K562 (cell line): ENCODE measurements at regions not wholly inside any gene's neighbourhood (a gene's known extent, or its start where the extent isn't known, plus 50 kb on each side); places are given as distances from the start of the nearest gene placed in this dataset.

Experiments
- DMBX1 ChIP-seq: fragments of 250-450 bp; sonication (Bioruptor Pico); IDR thresholded peaks from 2 replicates; pipeline ENCODE4 v1.8.0; 2022; ENCODE audit warnings: inconsistent platforms, mild to moderate bottlenecking, moderate library complexity, borderline replicate concordance
- HMGN3 ChIP-seq: IDR thresholded peaks from 2 replicates; pipeline ENCODE4 v1.6.1; 2011; ENCODE audit warnings: borderline replicate concordance, low read depth, mild to moderate bottlenecking, mixed read lengths, low read length; ENCODE audit not compliant: insufficient read length; ENCODE audit errors: extremely low read depth
- NBN ChIP-seq: fragments of 450-650 bp; IDR thresholded peaks from 2 replicates; pipeline ENCODE4 v1.6.1; 2016; ENCODE audit warnings: low read depth, mild to moderate bottlenecking
- NR4A1 ChIP-seq, 2 experiments: fragments of 250-450 bp in 1 of 2; fragments of 450-650 bp in 1 of 2; sonication (Bioruptor Pico) in 1 of 2; IDR thresholded peaks; 2 replicates each; pipeline versions ENCODE4 v1.4.0 to v1.6.1; 2016 to 2020; ENCODE audit warnings: mild to moderate bottlenecking in 2 of 2, missing compliant biosample characterization in 1 of 2, missing genetic modification characterization in 1 of 2, moderate library complexity in 1 of 2
- SMARCA4 ChIP-seq: fragments of 450-650 bp; IDR thresholded peaks from 2 replicates; pipeline ENCODE4 v1.6.1; 2016
- TCF7 ChIP-seq: sonication (generic); IDR thresholded peaks from 2 replicates; pipeline ENCODE4 v1.6.1; 2016; ENCODE audit warnings: antibody characterized with exemption, borderline replicate concordance
- ZNF121 ChIP-seq: sonication (generic); formaldehyde crosslinking; conservative IDR thresholded peaks from 2 replicates; pipeline ENCODE4 v1.8.0; 2022; ENCODE audit warnings: missing genetic modification reagents
- TF ChIP-seq, protein P1 (sequence below): fragments of 250-450 bp; sonication (Bioruptor Pico); IDR thresholded peaks from 2 replicates; pipeline ENCODE4 v1.8.0; 2022; ENCODE audit warnings: moderate library complexity, mild to moderate bottlenecking, inconsistent platforms
- TF ChIP-seq, protein P2 (sequence below): fragments of 200-800 bp; sonication (Bioruptor generic); IDR thresholded peaks from 2 replicates; pipeline ENCODE4 v1.6.1; 2016; ENCODE audit warnings: missing genetic modification characterization, missing compliant biosample characterization
- TF ChIP-seq, protein P3 (sequence below), 2 experiments: fragments of 200-800 bp in 1 of 2; sonication (Bioruptor generic) in 1 of 2; sonication (generic) in 1 of 2; formaldehyde crosslinking in 1 of 2; IDR thresholded peaks in 1 of 2; conservative IDR thresholded peaks in 1 of 2; 2 replicates each; pipeline versions ENCODE4 v1.5.0 to v1.6.1; 2016 to 2020; ENCODE audit warnings: missing compliant biosample characterization in 1 of 2, missing genetic modification characterization in 1 of 2, missing genetic modification reagents in 1 of 2
- TF ChIP-seq, protein P4 (sequence below), 2 experiments: IDR thresholded peaks in 1 of 2; conservative IDR thresholded peaks in 1 of 2; 2 replicates each; pipeline ENCODE4 v1.6.1; 2016; ENCODE audit warnings: low read depth in 2 of 2, mild to moderate bottlenecking in 1 of 2, missing compliant biosample characterization in 1 of 2, missing genetic modification characterization in 1 of 2, moderate library complexity in 1 of 2

DNA sequence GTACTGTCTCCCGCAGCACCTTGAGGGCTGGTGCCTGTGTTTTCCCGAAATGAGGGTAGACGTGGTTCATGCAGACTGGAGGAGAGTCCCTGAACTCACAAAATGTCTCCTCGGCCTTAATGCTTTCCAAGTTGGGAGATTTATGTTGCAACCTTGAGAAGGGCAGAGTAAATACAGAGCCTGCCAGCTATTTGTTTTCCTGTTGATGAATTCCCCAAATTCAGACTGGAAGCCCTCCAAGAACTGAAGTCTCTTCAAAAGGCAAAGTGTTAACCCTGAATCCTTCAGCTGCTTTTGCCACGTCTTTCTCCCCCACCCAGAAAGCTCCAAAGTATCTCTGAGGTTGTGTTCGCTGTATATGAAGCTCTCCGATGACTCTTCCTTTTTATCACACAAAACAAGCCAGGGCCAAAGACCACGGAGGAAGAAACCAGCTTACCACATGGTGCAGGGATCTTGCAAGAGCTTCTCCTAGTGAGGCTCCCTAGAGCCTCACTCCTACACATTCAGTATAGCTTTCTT is 254.7 kb upstream of the NFE2L3 start (continued):
- TF ChIP-seq, protein P1, sequence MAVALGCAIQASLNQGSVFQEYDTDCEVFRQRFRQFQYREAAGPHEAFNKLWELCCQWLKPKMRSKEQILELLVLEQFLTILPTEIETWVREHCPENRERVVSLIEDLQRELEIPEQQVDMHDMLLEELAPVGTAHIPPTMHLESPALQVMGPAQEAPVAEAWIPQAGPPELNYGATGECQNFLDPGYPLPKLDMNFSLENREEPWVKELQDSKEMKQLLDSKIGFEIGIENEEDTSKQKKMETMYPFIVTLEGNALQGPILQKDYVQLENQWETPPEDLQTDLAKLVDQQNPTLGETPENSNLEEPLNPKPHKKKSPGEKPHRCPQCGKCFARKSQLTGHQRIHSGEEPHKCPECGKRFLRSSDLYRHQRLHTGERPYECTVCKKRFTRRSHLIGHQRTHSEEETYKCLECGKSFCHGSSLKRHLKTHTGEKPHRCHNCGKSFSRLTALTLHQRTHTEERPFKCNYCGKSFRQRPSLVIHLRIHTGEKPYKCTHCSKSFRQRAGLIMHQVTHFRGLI: no peak
- TF ChIP-seq, protein P2, sequence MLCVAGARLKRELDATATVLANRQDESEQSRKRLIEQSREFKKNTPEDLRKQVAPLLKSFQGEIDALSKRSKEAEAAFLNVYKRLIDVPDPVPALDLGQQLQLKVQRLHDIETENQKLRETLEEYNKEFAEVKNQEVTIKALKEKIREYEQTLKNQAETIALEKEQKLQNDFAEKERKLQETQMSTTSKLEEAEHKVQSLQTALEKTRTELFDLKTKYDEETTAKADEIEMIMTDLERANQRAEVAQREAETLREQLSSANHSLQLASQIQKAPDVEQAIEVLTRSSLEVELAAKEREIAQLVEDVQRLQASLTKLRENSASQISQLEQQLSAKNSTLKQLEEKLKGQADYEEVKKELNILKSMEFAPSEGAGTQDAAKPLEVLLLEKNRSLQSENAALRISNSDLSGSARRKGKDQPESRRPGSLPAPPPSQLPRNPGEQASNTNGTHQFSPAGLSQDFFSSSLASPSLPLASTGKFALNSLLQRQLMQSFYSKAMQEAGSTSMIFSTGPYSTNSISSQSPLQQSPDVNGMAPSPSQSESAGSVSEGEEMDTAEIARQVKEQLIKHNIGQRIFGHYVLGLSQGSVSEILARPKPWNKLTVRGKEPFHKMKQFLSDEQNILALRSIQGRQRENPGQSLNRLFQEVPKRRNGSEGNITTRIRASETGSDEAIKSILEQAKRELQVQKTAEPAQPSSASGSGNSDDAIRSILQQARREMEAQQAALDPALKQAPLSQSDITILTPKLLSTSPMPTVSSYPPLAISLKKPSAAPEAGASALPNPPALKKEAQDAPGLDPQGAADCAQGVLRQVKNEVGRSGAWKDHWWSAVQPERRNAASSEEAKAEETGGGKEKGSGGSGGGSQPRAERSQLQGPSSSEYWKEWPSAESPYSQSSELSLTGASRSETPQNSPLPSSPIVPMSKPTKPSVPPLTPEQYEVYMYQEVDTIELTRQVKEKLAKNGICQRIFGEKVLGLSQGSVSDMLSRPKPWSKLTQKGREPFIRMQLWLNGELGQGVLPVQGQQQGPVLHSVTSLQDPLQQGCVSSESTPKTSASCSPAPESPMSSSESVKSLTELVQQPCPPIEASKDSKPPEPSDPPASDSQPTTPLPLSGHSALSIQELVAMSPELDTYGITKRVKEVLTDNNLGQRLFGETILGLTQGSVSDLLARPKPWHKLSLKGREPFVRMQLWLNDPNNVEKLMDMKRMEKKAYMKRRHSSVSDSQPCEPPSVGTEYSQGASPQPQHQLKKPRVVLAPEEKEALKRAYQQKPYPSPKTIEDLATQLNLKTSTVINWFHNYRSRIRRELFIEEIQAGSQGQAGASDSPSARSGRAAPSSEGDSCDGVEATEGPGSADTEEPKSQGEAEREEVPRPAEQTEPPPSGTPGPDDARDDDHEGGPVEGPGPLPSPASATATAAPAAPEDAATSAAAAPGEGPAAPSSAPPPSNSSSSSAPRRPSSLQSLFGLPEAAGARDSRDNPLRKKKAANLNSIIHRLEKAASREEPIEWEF (CRISPR knock-in tag): 0 out of 2 replicates have a peak, but pooled peaks have one; percentile 36
- no peak for TF ChIP-seq HMGN3
- peak; percentile 28; the same call in 1 of the 2 replicates for TF ChIP-seq SMARCA4
- no peak for TF ChIP-seq NBN
- no peak for TF ChIP-seq NR4A1 (CRISPR knock-in tag; IDR thresholded peaks at IDR 0.05)
- 0 out of 2 replicates have a peak, but pooled peaks have one; percentile 27 for TF ChIP-seq NR4A1 (tag; IDR thresholded peaks at IDR 0.05)
- TF ChIP-seq, protein P3, sequence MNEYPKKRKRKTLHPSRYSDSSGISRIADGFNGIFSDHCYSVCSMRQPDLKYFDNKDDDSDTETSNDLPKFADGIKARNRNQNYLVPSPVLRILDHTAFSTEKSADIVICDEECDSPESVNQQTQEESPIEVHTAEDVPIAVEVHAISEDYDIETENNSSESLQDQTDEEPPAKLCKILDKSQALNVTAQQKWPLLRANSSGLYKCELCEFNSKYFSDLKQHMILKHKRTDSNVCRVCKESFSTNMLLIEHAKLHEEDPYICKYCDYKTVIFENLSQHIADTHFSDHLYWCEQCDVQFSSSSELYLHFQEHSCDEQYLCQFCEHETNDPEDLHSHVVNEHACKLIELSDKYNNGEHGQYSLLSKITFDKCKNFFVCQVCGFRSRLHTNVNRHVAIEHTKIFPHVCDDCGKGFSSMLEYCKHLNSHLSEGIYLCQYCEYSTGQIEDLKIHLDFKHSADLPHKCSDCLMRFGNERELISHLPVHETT (CRISPR knock-in tag; conservative IDR thresholded peaks at IDR 0.05 in 1 of 2, IDR thresholded peaks at IDR 0.05 in 1 of 2): peak in 1 of 2 experiments; percentile 81; a peak in 2 of 4 replicates
- TF ChIP-seq TCF7: no peak
- TF ChIP-seq, protein P4, sequence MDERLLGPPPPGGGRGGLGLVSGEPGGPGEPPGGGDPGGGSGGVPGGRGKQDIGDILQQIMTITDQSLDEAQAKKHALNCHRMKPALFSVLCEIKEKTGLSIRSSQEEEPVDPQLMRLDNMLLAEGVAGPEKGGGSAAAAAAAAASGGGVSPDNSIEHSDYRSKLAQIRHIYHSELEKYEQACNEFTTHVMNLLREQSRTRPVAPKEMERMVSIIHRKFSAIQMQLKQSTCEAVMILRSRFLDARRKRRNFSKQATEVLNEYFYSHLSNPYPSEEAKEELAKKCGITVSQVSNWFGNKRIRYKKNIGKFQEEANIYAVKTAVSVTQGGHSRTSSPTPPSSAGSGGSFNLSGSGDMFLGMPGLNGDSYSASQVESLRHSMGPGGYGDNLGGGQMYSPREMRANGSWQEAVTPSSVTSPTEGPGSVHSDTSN (CRISPR knock-in tag; IDR thresholded peaks at IDR 0.05; ENCODE audit: low read depth): no peak
- TF ChIP-seq, protein P4 (tag; conservative IDR thresholded peaks at IDR 0.05; ENCODE audit: low read depth): 0 out of 2 replicates have a peak, but pooled peaks have one; percentile 35
- TF ChIP-seq ZNF121 (CRISPR knock-in tag): no peak
- no peak for TF ChIP-seq DMBX1 (CRISPR knock-in tag)
